ENCODE measurements at regions not wholly inside any gene's neighbourhood (a gene's known extent, or its start where the extent isn't known, plus 50 kb on each side); places are given as distances from the start of the nearest gene placed in this dataset.

DNA sequence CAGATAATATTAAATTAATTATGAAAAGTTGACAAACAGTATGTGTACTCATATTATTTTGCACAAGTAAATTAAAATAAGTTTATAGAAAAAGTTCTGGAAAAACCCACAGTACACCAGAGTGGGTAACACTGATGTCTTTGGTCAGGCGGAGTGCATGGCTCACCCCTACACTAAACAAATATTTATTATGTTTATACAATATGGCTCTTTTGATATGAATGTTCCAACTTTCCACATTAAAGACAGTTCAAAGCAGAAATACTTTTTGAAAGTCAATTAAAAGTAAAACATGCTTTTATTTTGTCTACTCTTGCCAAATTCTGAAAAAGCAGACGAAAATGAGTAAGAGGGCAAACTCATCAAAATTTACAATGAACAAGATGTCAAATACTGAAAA, 56.2 kb upstream of the DCBLD2 start:
- TF ChIP-seq, protein P1, sequence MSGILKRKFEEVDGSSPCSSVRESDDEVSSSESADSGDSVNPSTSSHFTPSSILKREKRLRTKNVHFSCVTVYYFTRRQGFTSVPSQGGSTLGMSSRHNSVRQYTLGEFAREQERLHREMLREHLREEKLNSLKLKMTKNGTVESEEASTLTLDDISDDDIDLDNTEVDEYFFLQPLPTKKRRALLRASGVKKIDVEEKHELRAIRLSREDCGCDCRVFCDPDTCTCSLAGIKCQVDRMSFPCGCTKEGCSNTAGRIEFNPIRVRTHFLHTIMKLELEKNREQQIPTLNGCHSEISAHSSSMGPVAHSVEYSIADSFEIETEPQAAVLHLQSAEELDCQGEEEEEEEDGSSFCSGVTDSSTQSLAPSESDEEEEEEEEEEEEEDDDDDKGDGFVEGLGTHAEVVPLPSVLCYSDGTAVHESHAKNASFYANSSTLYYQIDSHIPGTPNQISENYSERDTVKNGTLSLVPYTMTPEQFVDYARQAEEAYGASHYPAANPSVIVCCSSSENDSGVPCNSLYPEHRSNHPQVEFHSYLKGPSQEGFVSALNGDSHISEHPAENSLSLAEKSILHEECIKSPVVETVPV (CRISPR knock-in tag; IDR thresholded peaks at IDR 0.05), result no peak
- TF ChIP-seq ZNF70 (CRISPR knock-in tag; IDR thresholded peaks at IDR 0.05) (no peak), ARNTL (CRISPR knock-in tag; IDR thresholded peaks at IDR 0.05; ENCODE audit: borderline replicate concordance, low read depth) (no peak), GLIS3 (CRISPR knock-in tag; IDR thresholded peaks at IDR 0.05) (no peak), ZC3H10 (CRISPR knock-in tag; IDR thresholded peaks at IDR 0.05) (no peak), PATZ1 (CRISPR knock-in tag; IDR thresholded peaks at IDR 0.05; ENCODE audit: borderline replicate concordance) (no peak)

Measured in SK-N-SH treated with all-trans-retinoic acid at 6 μM for 48 hours (cell line).